Amniotic stem cell (primary cell): ENCODE measurements at regions not wholly inside any gene's neighbourhood (a gene's known extent, or its start where the extent isn't known, plus 50 kb on each side); places are given as distances from the start of the nearest gene placed in this dataset.

Source experiments
- DNase-seq: peaks from one replicate; lab custom pipeline; 2025; lab: John Stamatoyannopoulos, UW

DNA sequence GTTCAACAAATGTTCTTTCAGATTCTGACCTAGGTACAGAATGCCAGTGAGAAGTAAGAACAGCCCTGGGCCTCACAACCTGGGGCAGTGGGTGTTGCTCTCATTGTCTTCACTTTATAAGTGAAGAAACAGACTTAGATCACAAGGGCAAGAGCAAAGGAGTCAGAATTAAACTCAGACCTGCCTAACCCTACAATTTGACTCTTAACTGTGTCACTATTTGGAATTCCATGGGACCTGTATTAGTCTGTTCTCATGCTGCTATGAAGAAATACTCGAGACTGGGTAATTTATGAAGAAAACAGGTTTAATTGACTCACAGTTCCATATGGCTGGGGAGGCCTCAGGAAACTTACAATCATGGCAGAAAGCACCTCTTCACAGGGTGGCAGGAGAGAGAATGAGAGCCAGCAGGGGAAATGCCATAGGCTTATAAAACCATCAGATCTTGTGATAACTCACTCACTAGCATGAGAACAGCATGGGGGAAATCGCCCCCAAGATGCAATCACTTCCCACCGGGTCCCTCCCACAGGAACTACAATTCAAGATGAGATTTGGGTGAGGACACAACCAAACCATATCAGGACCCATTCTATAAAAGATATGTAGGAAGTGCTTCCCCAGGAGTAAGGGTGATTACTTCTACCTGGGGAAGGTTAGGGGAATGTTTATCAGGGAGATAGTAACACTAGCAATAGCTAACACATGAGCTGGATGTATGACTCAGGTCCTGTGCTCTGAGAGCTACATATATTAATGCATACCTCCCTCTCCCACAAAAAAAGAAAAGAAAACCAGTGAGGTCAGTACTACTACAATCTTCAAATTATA, 270.1 kb downstream of the SOX9 start:
- DNase-seq = peak; percentile 26

DNA sequence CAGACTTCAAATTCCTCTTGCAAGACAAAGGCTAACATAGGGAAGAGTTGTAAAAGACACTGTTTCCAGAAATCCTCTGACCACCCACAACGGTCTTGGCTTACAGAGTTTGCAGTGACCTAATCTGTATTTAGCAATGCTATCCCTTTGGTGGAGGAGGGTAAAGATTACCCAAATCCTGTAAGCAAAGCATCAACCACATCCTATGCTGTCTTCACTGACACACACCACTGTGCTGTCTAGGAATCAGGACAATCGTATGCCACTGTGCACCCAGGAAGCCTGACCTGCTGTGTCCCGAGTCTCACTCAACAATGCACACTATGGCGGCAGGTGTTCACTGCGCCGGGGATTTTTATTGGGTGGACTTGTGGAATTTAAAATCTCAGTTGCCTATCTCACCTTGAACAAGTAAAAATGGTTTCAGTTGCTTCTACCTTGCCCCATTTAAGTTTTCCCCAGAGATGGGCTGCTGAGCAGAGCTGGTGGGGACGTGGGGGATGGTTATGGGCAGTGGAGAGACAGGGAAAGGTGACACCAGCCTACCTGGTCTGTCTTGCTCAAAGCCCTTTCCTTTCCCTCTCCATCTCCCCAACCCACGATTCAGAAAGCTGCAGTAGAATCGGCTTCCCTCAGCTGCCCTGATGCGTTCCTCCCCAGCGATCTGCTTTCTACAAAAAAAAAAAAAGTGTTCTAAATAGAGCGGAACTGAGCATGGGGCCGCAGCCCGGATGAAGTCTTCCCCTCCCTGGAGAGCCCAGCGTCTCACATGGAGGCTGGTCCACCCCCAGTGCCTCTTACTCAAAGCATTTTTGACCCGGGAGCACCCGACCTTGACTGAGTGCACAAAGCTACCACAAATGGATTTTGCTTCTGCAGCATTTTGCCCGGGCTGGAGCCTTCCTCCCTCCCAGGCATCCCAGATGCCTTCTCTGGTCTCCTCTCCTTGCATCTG, 271.5 kb downstream of the SOX9 start:
- DNase-seq = no peak

DNA sequence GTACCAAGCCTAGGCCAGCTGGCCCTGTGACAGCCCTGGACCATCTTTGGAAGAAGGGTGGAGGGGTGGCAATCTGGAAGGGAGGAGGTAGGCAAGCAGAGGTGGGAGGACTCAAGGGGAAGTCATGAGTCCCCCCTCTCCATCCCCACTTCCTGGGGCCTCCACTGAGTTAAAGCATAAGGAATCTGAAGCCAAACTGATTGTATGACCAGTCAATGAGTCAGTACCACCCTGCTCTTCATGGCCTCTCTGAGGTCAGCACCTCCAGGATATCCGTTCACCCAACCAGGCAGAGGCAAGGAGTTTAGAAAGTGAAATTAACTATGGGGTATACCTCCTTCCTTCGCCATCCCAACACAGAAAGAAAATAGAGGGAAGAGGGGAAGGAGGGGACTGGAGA, 272.7 kb downstream of the SOX9 start:
- no peak for DNase-seq

DNA sequence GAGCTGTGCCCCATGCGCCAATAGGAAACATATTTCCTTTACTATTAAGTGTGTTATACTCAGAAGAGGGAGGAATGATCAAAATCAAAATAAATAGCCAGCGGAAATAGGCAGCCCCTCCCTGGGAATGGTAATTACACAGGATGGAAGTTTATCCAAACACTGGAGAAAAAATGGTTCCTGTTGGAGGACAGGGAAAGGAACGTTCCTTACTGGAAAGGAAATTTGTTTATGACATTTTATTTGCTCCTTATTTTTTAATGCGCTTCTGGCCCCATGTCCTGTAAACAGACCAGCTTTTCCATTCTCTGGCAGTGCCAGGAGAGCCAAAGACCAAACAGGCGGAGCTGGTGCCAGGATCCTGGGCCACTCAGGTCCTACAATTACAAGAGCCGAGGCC, 273.7 kb downstream of the SOX9 start:
- DNase-seq = no peak

DNA sequence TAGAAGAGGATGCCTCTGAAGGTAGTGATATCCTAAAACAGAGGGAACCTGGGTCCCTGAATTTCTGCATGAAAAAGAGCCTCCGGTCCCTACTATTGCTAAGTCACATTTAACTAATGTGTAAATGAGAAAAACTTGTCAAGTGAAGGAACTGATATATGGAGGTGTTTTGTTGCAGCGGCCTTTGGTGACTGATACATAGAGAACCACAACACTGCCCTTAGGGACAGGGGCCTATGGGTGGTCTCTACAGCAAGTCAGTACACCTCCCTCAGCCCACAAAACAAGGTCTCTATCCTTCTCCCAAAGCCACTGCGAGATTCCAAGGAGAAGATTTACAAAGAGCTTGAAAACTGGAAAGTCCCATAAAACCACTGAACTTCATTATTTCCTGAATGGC, 275.3 kb downstream of the SOX9 start:
- DNase-seq = no peak

DNA sequence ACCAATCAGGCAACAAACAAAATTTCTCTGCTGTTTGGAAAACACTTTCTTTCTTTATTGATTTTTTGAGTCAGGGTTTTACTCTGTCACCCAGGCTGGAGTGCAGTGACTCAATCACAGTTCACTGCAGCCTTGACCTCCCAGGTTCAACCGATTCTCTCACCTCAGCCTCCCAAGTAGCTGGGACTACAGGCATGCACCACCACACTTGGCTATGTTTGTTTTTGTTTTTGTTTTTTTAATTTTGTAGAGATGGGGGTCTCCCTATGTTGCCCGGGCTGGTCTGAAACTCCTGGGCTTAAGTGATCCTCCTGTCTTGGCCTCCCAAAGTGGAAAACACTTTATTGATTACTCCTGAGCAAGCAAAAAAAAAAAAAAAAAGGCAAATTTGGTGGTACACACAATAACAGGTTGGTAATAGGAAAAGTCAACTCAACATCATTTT, 276.4 kb downstream of the SOX9 start:
- DNase-seq = no peak

DNA sequence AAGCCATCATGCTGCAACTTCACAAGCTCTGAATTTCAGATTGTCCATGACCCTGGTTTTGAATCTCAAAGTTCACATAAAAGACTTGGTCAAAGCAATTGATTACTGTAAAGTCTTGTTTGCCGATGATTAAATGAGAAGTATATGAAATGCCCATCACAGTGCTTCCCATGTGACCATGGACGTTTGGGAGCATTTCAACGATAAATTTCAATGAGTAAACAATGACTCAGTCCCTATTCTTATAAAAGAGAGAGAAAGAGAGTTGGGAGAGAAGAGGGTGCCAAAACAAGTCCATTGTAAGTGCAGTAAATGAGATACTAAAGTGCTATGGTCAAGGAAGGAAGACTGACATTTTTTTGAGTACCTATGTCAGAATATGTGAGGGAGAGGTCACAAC, 276.9 kb downstream of the SOX9 start:
- no peak for DNase-seq

DNA sequence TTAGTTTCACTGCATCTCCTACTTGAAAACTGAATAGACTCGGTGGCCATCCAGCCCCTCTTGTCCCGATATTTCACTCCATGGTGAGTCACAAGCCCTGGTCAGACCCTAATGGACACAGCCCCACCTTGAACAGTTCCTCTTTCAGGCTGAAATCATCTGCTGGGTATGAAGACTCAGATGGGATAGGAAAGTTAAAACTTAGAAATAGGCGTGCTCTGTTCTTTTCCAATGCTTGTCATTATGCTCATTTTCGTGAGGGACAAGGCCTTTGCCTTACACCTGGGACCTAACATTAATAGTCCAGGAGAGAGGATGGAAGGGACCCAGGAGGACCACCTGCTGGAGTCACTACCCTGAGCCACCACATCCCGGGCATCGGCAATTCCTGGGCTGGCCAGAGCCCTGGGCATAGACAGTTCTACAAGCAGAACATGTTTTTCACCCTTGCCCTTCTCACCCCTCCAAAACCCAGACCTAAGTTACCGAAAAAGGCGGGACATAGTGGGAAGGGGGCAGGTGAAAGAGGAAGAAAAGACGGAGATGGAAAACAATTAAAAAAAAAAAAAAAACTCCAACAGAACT, 278.3 kb downstream of the SOX9 start:
- no peak for DNase-seq

DNA sequence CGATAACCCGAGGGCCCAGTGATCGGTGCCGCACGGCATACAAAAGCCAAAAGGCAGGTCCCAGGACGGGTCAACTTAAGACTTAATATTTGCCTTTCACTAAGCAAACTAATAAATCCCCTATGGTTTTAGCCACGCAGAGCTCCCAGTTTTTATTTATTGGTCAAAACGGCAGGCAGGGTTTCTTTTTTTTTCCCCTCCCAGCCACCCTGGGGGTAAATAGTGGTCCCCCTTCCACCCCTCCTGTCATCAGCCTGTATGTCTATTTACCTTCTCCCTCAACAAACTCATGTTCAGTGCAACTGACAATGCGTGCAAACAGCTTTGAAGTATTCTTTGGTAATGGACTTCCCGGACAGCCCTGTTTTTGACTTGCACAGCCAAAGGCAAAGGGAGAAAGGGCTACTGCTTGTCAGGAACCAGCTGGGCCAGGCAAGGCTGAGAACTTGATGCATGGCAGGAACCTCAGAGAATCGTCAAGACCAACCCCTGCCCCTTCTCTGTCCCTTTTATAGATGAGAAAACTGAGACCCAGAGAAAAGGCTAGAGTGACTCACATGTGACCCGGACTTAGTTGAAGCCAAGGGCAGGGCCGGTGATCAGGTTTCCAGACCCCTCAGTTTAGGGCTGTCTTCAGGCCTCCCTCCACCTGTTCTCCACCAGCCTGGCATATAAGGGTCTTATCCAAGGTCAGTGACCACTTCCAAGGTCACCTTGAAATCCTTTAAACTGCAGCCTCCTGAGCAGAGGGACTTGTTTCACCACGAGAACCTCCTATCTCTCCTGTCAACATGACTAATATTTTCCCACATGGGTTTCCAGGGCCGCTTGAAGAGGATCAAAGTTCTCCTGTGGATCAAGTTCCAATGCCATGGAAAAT, 279.0 kb downstream of the SOX9 start:
- DNase-seq = no peak

DNA sequence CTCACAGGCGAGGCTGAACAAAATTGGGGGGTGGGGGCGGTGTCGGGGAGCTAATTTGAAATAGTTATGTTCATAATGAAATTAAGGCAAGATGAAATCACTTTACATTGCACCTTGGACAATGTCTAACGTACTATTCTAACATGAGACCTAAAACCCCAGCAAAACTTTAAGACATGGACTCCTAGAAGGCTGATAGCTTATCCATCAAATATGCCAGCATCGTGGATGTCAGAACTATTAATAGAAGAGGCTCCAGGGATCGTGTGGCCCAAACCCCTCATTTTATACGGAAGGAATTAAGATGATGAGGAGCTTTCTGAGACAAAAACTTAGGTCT, 279.6 kb downstream of the SOX9 start:
- DNase-seq = no peak

DNA sequence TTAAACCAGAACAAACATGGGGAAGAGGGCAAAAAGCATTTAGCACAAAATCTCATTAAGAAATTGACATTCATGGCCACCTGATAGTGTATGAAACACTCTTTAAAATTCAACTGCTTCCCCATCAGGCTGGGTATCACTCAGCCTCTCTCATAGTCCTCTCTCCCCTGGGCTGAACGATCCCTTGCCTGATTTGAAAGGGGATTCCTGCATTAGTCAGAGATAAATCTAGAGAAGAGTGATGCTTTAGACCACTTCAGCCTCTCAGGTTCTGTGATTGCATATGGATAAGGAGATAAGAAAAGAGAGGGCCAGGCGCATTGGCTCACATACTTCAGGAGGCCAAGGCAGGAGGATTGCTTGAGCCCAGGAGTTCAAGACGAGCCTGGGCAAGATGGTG, 280.0 kb downstream of the SOX9 start:
- DNase-seq = no peak

DNA sequence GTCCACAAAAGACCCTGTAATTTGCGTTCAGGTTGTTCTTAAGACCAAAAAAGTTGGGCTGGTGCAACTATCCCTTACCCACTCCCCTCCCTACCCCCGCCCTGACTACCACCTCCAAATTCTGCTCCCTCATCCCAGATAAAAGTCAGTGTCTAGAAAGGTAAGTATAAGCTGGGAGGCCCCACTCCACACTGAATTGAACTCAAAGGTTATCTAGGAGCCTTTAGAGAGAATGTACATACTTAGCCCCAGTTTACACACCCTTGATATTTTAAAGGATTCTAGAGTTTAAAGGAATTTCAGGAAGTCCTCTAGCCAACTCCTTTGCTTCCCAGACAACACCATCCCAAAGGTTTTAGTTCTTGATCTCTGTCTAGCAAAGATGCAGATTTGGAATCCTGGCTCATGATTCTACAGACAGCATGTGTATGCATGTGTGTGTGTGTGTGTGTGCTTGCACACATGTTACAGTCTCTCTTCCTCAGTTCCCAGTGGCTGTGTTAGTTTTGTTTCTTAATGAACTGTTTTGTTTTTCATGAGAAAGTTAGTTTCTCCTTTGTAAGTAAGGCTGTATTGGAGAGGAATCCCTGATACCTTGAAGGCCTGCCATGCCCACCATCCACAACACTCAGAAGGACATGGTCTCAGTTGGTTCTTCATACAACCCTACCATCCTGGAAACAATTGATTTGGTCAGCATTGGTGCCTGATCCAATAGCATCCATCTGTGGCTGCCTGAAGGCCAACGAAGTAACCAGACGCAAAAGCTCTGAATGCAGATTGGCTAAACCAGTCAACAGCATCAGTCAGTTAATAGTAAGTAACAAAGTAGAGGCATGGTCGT, 281.3 kb downstream of the SOX9 start:
- no peak for DNase-seq

DNA sequence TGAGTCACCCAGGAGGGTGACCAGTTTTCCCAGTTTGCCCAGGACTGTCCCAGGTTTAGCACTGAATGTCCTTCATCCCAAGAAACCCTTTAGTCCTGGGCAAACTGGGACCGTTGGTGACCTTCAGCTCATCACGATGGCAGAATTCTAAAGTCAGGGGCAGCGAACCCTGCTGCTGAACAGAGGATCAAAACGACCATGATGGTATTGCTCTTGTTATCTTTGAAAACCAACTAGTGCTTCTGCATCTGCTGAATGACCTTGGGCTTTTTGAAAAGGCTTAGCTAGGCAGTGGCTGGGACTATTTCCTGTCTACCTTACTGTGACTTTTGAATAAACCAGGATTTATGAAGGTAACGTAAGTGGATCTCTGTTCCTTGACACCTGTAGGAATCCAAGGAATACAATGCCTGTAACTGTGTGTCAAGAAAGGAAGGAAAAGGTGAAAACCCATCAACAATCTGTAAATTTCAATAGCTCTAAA, 281.9 kb downstream of the SOX9 start:
- DNase-seq = no peak

DNA sequence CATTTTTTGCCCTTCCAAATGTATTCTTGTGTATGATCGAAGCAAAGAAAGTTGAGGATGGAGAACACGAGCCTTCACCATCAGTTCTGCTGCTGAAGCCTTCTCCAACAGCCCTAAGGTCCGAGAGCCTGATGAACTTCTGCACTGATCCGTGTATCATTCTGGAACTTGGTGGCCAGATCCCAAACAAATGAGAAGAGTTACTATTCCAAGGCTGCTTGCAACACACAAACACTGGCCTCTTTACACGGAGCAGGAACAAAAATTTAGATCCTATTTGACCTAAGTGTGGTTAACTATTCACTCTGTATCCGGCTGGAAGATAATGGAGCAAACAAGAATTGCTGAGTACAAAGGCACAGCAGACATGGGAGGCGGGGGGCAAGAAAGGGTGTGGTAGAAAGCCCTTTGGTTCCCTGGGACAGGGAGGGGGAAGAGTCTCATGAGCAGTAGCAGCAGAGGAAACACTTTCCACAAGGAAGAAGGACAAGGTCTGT, 282.9 kb downstream of the SOX9 start:
- no peak for DNase-seq

DNA sequence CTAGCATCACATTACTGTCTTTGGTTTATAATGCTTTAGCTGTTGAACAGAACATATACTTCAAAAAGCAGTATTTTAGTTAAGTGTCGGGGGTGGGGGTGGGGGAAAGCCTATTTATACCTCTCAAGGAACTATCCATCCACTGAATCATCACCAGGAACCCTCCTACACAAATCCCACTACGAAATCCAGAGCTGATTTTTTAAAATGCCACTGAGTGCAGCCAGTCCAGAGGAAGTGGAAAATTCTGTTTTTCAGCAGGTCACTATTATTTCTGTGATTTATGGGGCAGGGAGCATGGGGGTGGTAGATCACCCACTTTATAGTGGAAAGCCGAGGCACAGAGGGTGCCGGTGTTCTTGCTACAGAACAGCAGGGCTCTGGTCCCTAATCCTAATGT, 284.1 kb downstream of the SOX9 start:
- DNase-seq = peak; percentile 57

DNA sequence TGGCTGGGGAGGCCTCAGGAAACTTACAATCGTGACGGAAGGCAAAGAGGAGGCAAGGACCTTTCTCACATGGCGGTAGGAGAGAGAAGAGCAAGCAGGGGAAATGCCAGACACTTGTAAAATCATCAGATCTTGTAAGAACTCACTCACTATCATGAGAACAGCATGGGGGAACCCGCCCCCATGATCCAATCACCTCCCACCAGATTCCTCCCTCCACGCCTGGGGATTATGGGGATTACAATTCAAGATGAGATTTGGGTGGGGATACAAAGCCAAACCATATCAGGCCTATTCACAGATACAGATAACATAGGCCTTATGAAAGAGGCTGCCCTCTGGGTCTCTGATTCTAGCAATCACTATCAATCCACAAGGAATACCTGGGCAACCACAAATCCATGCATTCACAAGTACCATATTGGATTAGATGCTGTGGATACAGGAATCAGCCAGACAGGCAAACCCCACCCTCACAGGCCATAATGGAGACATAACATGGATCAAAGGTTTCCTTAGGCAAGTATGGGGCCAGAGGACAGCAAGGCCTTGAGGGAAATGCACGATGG, 284.9 kb downstream of the SOX9 start:
- DNase-seq = no peak

DNA sequence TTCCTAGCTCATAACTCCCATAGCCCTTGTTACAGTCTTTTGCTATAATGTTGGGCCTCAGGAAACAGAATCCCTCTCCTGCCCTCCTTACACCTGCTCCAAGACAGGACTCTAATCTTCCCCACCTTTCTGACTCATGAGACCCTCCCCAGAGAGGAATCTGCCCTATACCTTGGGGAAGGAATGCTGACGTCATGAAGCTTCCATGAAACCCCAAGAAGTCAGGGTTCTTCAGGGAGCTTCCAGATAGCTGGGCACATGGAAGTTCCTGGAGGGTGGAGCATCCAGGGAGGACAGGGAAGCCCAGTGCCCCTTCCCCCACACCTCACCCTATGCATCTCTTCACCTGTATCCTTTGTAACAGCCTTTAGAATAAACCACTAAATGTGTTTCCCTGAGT, 285.7 kb downstream of the SOX9 start:
- no peak for DNase-seq

DNA sequence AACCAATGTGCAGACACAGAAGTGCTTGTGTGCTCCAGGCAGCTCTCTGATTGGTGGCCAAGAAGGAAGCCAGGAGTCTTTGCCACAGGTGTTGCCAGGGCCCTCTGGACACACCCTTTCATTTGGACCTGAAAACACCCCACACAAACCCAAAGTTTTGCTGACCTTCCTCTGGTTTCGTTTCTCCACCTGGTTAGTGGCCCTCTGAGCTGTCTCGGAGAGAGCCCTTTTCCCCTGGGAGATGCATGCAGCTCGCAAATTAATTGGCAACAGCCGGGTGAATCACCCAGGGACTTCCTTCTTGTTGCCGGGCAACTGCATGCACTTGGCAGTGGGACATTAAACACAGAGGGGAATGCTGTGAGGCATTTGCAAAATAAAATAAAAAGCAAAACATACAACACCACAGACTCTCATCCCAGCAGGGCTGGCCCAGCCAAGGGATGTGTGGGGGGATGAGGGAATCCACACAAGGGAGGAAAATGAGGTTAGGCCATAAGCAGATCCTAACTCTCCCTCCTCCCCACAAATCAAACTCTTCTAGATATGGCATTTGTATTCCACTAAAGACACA, 286.6 kb downstream of the SOX9 start:
- DNase-seq = peak; percentile 98

DNA sequence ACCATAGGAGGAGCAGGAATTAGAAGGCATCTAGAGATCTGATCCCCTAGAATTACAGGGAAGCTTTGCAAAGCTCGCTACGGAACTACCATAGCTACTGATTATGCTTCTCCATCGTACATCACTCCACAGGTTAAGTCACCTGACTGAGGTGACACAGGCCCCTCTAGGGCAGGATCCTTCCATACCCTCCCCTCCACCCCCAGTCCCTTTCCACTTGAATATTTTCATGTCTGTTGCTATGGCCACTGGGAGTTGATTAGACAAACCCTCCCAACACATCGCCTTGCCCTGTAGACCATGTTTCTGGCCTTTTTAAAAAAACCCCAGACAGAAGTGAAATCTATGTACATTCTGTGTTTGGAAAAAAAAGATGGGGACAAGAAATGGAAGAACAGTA, 287.1 kb downstream of the SOX9 start:
- DNase-seq = no peak

DNA sequence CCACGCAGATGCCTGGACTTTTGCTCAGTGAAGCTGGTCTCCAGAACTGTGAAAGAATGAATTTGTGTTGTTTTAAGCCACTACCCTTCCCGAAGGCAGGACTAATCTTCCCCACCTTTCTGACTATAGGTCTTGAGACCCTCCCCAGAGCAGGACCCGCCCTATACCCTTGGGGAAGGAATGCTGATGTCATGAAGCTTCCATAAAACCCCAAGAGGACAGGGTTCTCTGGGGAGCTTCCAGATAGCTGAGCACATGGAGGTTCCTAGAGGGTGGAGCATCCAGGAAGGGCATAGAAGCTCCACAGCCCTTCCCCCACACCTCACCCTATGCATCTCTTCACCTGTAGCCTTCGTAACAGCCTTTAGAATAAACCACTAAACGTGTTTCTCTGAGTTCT, 287.8 kb downstream of the SOX9 start:
- no peak for DNase-seq
